GM12878 (cell line): ENCODE measurements at regions not wholly inside any gene's neighbourhood (a gene's known extent, or its start where the extent isn't known, plus 50 kb on each side); places are given as distances from the start of the nearest gene placed in this dataset.
"Not testable (repeated sequence)": the region's sequence is repeated elsewhere in the genome, so short reads cannot be mapped to it uniquely, and the experiment has no call there.

Experiments used
- CBFB ChIP-seq: IDR thresholded peaks from 2 replicates; pipeline ENCODE4 v1.6.1; 2016; ENCODE audit warnings: antibody characterized with exemption, low read depth
- CTCF ChIP-seq, 3 experiments: IDR thresholded peaks in 2 of 3; conservative IDR thresholded peaks in 1 of 3; 2 replicates each; pipeline ENCODE4 v1.5.1; 2011; ENCODE audit warnings: low read depth in 3 of 3, low read length in 3 of 3, mild to moderate bottlenecking in 3 of 3, control low read depth in 2 of 3, moderate library complexity in 2 of 3, inconsistent platforms in 1 of 3, mixed read lengths in 1 of 3; ENCODE audit not compliant: control insufficient read depth in 2 of 3, insufficient read depth in 1 of 3; ENCODE audit errors: extremely low read depth in 1 of 3
- EGR1 ChIP-seq, 2 experiments: IDR thresholded peaks; 1 replicate in 1 of 2; 2 replicates in 1 of 2; pipeline ENCODE4 v1.6.1; 2011 to 2012; ENCODE audit warnings: low read depth in 2 of 2, low read length in 2 of 2, borderline replicate concordance in 1 of 2, mild to moderate bottlenecking in 1 of 2, moderate library complexity in 1 of 2
- EP300 ChIP-seq, 2 experiments: fragments of 150-350 bp in 1 of 2; IDR thresholded peaks; 2 replicates each; pipeline ENCODE4 v1.6.1; 2011 to 2012; ENCODE audit warnings: low read depth in 2 of 2, low read length in 2 of 2, borderline replicate concordance in 1 of 2, improper control_type of control experiment in 1 of 2, inconsistent platforms in 1 of 2; ENCODE audit not compliant: control insufficient read depth in 1 of 2
- KDM1A ChIP-seq: fragments of 200-600 bp; sonication (generic); IDR thresholded peaks from 2 replicates; pipeline ENCODE4 v1.6.1; 2016; ENCODE audit warnings: borderline replicate concordance
- RAD51 ChIP-seq: fragments of 450-650 bp; IDR thresholded peaks from 2 replicates; pipeline ENCODE4 v1.6.1; 2016; ENCODE audit warnings: moderate library complexity, mild to moderate bottlenecking, inconsistent platforms
- SRF ChIP-seq, 2 experiments: IDR thresholded peaks; 2 replicates each; pipeline ENCODE4 v1.6.1; 2011; ENCODE audit warnings: low read depth in 2 of 2, low read length in 2 of 2, mild to moderate bottlenecking in 1 of 2, moderate library complexity in 1 of 2
- SUZ12 ChIP-seq: fragments of 200-600 bp; sonication (generic); IDR thresholded peaks from one replicate; pipeline ENCODE4 v1.6.1; 2018; ENCODE audit warnings: antibody characterized with exemption, mild to moderate bottlenecking; ENCODE audit not compliant: unreplicated experiment
- ZBTB33 ChIP-seq: fragments of 450-650 bp; IDR thresholded peaks from 2 replicates; pipeline ENCODE4 v1.6.1; 2017; ENCODE audit warnings: mild to moderate bottlenecking
- ZNF384 ChIP-seq: IDR thresholded peaks from 2 replicates; pipeline ENCODE4 v1.6.1; 2012; ENCODE audit warnings: low read depth, mild to moderate bottlenecking, low read length, improper control_type of control experiment, borderline replicate concordance

- TF ChIP-seq KDM1A; CBFB; EGR1 (IDR thresholded peaks at IDR 0.05; ENCODE audit: borderline replicate concordance in 1 of 2, low read depth in 2 of 2, low read length in 2 of 2); CTCF (IDR thresholded peaks at IDR 0.05 in 2 of 3, conservative IDR thresholded peaks at IDR 0.05 in 1 of 3; ENCODE audit: control insufficient read depth in 2 of 3, extremely low read depth in 1 of 3, insufficient read depth in 1 of 3, low read depth in 3 of 3, low read length in 3 of 3); SUZ12; RAD51; ZBTB33; EP300 (IDR thresholded peaks at IDR 0.05; ENCODE audit: borderline replicate concordance in 1 of 2, control insufficient read depth in 1 of 2, low read depth in 2 of 2, low read length in 2 of 2); SRF (IDR thresholded peaks at IDR 0.05; ENCODE audit: low read depth in 2 of 2, low read length in 2 of 2); ZNF384: not testable (repeated sequence)
These were observed 246.2 kb downstream of the NPIPA7 start for GRCh38 chr16:16625140-16625539.
